HG02759 (cell line): ENCODE measurements at regions not wholly inside any gene's neighbourhood (a gene's known extent, or its start where the extent isn't known, plus 50 kb on each side); places are given as distances from the start of the nearest gene placed in this dataset.

Source experiments
- ATAC-seq: cut with Tn5 transposase; IDR thresholded peaks from one replicate; pipeline ENCODE4 v1.9.1; 2021; ENCODE audit warnings: mild to moderate bottlenecking, moderate library complexity; ENCODE audit not compliant: unreplicated experiment

DNA sequence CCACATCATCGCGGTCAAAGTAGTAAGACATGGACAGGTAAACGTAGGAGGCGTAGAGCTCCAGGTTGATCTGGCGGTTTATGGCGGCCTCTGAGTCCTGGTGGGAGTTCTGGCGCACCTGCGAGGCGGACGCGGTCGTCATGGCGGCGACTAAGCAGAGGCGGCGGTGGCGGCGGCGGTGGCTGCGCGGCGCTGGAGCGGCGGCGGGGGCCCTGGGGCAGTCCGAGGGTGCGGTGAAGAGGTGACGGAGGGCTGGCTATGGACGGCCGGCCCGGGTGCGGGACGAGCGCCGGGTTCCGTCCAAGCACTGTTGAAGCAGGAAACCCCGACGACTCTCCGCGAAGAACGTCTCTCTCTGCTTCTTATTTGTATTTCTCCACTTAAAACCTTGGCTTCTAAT lies 484.3 kb upstream of the SGCG start:
- ATAC-seq: no peak

- ATAC-seq: no peak
Measured at GRCh38 chr13:22698467-22698866, 482.3 kb upstream of the SGCG start.

DNA sequence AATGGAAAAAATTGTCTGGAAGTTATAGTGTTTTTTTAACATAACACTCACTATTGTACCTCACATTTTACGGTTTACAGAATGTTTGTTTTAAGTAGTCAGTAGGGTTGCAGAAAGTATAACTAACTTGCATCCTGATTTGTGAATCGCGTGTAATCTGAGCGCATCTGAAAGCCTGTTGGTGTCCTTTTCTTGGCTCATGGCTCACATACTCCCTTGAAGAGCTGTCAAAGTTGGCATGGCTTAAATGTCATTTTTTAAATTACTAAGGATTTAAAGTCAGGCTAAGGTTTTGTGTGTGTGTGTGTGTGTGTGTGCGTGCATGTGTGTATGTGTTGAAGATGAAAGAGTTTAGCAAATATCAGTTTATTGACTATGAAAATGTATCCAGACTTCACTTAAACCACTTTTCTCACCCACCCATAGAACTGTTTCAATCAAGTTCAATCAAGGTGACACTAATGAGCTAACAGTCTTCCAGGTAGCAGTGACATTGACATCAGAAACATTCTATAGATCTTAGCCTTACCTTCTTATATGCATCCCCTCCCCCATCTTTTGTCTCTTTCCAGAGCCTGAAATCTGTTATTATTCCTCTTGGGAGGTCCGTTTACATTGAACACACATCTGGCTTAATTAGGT lies 480.4 kb upstream of the SGCG start:
- no peak for ATAC-seq

- no peak for ATAC-seq
Measured at GRCh38 chr13:22703601-22704209, 477.1 kb upstream of the SGCG start.

DNA sequence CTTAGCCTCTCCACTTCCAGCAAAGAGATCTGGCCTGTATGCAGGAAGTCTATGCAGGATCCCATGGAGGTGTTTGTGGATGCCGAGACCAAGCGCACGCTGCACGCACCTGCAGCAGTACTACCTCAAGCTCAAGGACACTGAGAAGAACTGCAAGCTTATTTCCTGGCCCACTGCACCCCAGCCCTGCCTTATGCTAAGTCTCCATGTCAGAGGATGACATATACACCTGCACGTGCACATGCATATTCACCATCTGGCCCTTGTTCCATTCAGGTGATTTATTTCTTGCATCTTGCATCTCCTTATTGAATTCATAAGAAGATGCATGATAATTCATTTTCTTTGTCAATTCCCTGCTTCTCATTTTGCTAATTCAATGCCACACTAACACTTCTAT lies 472.8 kb upstream of the SGCG start:
- ATAC-seq: no peak

DNA sequence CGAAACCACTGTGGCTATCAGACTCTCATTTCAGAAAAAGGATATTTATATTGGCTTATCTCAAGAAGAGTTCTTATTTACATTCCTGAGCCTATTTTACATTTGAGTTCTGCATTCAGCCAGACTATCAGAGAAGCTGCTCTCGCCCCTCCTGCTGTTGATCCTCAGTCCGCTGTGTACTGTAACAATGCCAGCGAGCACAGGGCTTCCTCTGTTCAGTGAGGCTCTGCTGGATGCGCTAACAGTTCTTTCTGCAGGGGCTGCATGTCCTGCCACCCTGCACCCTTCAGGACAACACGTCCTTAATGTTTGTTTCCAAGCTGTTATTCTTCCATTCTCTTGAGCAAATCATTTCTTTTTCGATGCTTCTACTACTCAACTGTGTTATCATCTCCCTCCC lies 463.7 kb upstream of the SGCG start:
- ATAC-seq: no peak

DNA sequence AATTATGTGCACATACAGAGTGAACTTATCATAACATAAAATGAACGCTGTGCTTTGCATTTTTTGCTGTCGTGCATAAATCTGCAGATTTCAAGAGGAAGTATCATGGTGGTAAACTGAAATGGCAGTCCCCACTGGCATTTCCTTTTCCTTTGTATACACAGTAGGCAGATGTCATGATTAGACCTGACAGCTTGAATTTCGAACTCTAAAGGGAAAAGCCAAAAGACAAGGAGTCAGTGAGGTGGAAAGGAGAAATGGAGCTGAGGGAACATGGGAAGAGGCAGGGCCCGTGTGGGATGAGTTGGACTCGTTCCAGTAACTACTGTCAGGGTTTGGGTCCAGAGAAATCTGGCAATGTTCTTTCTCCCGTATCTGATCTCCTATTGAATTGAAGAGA lies 454.1 kb upstream of the SGCG start:
- no peak for ATAC-seq

- ATAC-seq: no peak
Measured at GRCh38 chr13:22735011-22735995, 445.5 kb upstream of the SGCG start.

- no peak for ATAC-seq
Measured at GRCh38 chr13:22736084-22736767, 444.6 kb upstream of the SGCG start.

DNA sequence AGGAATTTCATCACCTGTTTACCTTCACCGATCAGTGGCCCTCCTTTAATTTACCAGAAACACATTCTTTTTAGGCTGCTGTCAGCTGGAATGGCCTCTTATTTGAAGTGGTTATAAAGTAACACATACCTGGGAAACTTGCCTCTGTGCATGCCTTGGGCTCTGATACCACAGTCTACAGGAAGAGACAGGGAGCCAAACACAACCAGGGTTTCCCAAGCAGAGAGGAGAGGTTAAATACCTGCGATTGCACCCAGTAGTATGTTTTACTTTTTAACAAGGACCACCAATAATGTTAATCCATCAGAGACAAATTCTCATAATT lies 444.0 kb upstream of the SGCG start:
- no peak for ATAC-seq

GRCh38 chr13:22738357-22738756 lies 442.4 kb upstream of the SGCG start:
- no peak for ATAC-seq

- no peak for ATAC-seq
Measured at GRCh38 chr13:22740264-22740663, 440.5 kb upstream of the SGCG start.

- ATAC-seq: no peak
Measured at GRCh38 chr13:22744688-22745452, 435.9 kb upstream of the SGCG start.

- no peak for ATAC-seq
Measured at GRCh38 chr13:22748866-22749577, 431.8 kb upstream of the SGCG start.

- ATAC-seq: no peak
Measured at GRCh38 chr13:22749626-22750025, 431.2 kb upstream of the SGCG start.

DNA sequence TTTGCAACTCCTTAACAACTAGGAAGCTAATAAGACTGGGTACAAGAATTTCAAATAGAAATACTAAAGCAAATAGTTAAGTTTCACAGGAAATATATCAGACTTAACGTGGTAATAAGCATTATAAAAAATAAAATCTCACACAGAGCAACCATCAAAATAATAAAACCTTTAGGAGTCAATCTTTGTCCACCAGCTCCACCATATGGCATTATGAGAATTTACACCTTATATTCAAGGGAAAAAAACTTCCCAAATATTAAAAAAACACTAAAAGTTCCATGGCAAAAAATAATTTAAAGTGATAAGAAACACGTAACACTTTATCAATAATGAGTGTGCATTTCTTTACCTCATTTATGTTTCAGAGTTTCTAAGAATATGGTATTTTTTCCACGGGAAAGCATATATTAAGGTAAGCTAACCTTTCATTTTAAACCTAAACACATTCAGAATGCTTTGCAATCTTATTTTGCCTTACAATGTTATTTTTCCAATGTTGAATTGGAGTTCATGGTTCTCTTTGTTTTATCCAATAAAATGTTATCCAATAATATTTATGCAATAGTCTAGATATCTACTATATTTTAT lies 423.2 kb upstream of the SGCG start:
- no peak for ATAC-seq

DNA sequence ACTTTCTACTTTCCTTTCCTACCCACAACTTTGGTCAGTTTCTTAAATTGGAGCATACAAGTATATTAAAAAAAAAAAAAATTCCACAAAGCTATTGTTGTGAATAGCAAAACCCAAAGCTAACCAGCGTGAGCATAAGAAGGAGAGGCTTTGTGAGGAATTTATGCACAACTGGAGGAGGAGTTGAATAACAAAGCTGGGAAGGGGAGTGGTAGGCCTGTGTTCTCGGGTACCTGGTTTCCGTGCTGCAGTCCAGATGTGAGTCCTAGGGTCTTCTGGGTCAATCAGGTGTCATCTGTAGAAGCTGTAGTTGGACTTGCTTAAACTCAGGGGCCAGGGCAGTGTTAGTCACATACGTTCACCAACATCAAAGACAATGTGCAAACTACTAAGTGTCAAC lies 422.5 kb upstream of the SGCG start:
- no peak for ATAC-seq

DNA sequence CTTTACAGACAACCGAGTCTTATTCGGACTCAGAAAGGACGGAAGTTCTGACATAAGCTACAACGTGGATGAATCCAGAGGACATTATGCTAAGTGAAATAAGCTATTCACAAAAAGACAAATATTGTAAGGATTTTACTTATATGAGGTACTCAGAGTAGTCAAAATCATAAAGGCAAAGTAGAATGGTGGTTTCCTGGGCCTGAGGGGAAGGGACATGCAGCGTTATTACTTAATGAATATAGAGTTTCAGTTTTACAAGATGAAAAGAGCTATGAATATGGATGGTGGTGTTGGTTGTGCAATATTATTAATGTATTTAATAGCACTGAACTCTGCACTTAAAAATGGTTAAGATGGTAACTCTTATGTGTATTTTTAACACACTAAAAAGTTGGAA lies 419.1 kb upstream of the SGCG start:
- ATAC-seq: no peak

DNA sequence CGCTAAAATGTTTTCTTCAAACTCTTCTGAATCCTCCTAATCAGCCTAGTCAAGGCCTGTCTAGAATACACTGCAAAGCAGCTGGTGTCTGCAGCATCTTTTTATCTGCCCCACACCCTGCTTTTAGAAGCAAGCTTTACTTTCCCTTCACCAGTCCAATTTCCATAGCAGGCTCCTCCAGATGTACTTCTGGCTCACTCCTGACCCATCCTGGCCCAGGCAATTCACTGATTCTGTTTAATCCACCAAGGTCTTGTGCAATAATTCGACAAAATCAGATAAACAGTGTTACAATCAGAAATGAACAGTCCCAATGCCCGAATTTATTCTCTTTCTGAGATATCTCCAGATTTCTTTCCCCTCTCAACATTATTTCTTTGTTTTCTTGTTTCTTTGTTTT lies 415.2 kb upstream of the SGCG start:
- no peak for ATAC-seq

- no peak for ATAC-seq
Measured at GRCh38 chr13:22770891-22771290, 409.9 kb upstream of the SGCG start.
